ENCODE measurements at regions not wholly inside any gene's neighbourhood (a gene's known extent, or its start where the extent isn't known, plus 50 kb on each side); places are given as distances from the start of the nearest gene placed in this dataset.

GRCh38 chr17:83178533-83179304 lies 99.3 kb downstream of the METRNL start:
- ATAC-seq (ENCODE audit: low read depth): no peak
- no peaks in the 10 kb centered on the region for H3K9me3 Mint-ChIP-seq (ENCODE audit: insufficient read depth)

More at GRCh38 chr17:83178533-83179304, 99.3 kb downstream of the METRNL start:
- Histone ChIP-seq H3K27me3 (replicated peaks in 1 of 4; ENCODE audit: control extremely low read depth in 1 of 4, control insufficient read depth in 3 of 4, insufficient read depth in 4 of 4, low read length in 3 of 4) (no peaks in the 10 kb centered on the region), H3K4me3 (ENCODE audit: control extremely low read depth in 1 of 5, extremely low read depth in 1 of 5, insufficient read depth in 1 of 5, low read depth in 2 of 5, low read length in 4 of 5) (no peak overlapping the region), H3K9ac (ENCODE audit: low read length) (no peak overlapping the region), H3K27ac (ENCODE audit: low read length in 2 of 2) (no peak overlapping the region), H3K4me2 (replicated peaks; ENCODE audit: low read depth, low read length, poor library complexity, severe bottlenecking) (no peak overlapping the region), H3K4me1 (ENCODE audit: control insufficient read depth in 2 of 2, insufficient read depth in 2 of 2, low read length in 2 of 2) (peaks cover 15 to 17% of the 10 kb centered on the region in 2 donors), H3K9me3 (ENCODE audit: control extremely low read depth in 1 of 3, control insufficient read depth in 2 of 3, insufficient read depth in 1 of 3, low read length in 2 of 3) (no peaks in the 10 kb centered on the region), H3K36me3 (replicated peaks in 1 of 2; ENCODE audit: control extremely low read depth in 1 of 2, control insufficient read depth in 1 of 2, extremely low read depth in 1 of 2, insufficient read depth in 2 of 2, low read length in 1 of 2) (no peaks in the 10 kb centered on the region), H3K79me2 (ENCODE audit: control insufficient read depth, insufficient read depth, low read length) (no peaks in the 10 kb centered on the region), H2AFZ (ENCODE audit: insufficient read depth, low read depth, low read length, poor library complexity, severe bottlenecking) (no peak overlapping the region), H4K20me1 (ENCODE audit: control insufficient read depth, insufficient read depth, low read length, poor library complexity, severe bottlenecking) (no peaks in the 10 kb centered on the region)
- intact Hi-C loops (cut with micrococcal nuclease): no loop called here
- H3K27me3 Mint-ChIP-seq: peaks cover 10% of the 10 kb centered on the region
- no peak overlapping the region for H3K27ac Mint-ChIP-seq
- H3K4me1 Mint-ChIP-seq: peaks cover 19% of the 10 kb centered on the region
- TF ChIP-seq EZH2 (IDR thresholded peaks at IDR 0.05; ENCODE audit: borderline replicate concordance, insufficient read depth, low read depth, low read length, poor library complexity, severe bottlenecking) (no peak), CTCF (IDR thresholded peaks at IDR 0.05) (no peak)
- POLR2A ChIA-PET: no interaction called here
- no peak overlapping the region for H3K4me3 Mint-ChIP-seq
- WGBS (ENCODE audit: insufficient coverage): 97% methylated on average over 18 of the region's 29 CpGs
- CTCF ChIA-PET: no interaction called here
- DNase-seq: no peak

Data from B cell (primary cell).